Neural progenitor cell (in vitro differentiated cells): ENCODE measurements at regions not wholly inside any gene's neighbourhood (a gene's known extent, or its start where the extent isn't known, plus 50 kb on each side); places are given as distances from the start of the nearest gene placed in this dataset.

Source experiments
- CTCF ChIP-seq: fragments of 200-600 bp; sonication (generic); IDR thresholded peaks from 2 replicates; pipeline ENCODE4 v1.5.1; 2017; ENCODE audit warnings: antibody characterized with exemption, mild to moderate bottlenecking
- EZH2 ChIP-seq: fragments of 200-600 bp; sonication (generic); IDR thresholded peaks from 2 replicates; pipeline ENCODE4 v1.6.1; 2017; ENCODE audit warnings: antibody characterized with exemption, mild to moderate bottlenecking, moderate library complexity

- TF ChIP-seq CTCF (no peak), EZH2 (no peak)
Measured at GRCh38 chr9:115202181-115202580, 84.2 kb upstream of the TNC start.
